ENCODE measurements at regions not wholly inside any gene's neighbourhood (a gene's known extent, or its start where the extent isn't known, plus 50 kb on each side); places are given as distances from the start of the nearest gene placed in this dataset.

DNA sequence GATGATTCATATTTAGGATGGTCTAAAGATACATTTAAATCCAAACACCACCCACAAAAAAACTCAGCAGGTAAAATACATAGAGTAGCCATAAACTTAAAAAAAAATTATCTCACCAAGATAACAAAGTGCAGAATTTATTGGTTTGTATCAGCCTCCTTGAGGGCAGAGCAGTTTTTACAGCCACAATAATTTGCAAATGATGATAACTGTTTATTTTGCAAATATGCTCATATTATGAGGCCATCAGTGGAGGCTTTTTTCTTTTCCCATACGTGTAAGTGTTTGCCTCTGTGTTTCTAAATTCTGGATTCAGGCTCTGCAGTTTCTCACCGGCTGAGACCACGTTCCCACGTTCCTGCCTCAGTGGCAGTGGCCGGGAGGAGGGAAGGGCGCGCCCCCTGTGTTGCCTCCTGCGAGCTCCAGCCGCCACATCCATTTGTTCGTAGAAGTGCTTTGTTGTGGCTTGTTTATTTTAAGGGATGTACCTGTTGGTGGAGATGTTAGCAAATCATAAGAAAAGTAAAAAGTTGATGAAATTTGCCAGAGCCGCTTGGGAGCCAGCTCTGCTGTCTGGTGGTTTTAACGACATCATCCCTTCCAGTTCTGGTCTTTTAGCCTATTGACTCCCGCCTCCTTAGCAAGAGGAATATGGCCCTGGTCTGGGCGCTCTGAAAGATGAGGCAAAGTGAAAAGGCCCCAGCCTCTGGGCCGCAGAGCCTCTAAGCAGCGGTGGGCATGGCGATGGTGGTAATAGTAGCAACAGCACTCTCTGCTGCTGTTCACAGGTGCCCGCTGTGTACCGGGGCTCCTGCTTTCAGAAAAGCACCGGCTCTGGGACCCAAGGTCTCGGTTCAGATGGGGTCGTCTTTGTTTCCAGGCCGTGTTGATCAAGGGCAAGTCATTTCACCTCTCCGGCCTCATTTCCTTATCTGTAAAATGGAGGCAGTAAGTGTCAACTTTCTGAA lies 66.7 kb upstream of the PPARA start:
- Histone ChIP-seq H3K27me3 (ENCODE audit: insufficient read depth, low read length) (no peaks in the 10 kb centered on the region), H3K4me1 (ENCODE audit: insufficient read depth, low read length) (no peaks in the 10 kb centered on the region), H3K9me3 (ENCODE audit: low read depth, low read length) (no peaks in the 10 kb centered on the region), H3K4me3 (ENCODE audit: low read length) (no peak overlapping the region)

DNA sequence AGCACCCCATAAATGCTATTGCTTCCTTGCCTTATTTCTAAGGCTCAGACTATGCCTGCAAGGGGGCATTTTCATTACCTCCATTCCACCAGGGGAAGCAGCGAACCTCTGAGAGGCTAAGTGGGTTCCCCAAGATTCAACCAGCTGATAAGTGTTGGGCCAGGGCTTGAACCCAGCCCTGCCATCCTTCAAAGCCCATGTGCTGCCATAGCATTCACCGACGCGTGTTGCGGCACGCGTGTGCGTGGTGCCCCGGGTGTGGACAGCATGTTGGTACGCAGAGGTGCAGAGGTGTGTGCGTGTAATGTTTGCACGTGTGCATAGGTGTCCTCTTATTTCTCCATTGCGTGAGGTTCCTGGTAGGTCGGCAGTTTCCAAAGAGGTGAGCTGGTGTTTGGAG lies 66.0 kb upstream of the PPARA start:
- Histone ChIP-seq H3K4me3 (ENCODE audit: low read length) (no peak overlapping the region), H3K27me3 (ENCODE audit: insufficient read depth, low read length) (no peaks in the 10 kb centered on the region), H3K4me1 (ENCODE audit: insufficient read depth, low read length) (no peaks in the 10 kb centered on the region), H3K9me3 (ENCODE audit: low read depth, low read length) (no peaks in the 10 kb centered on the region)

DNA sequence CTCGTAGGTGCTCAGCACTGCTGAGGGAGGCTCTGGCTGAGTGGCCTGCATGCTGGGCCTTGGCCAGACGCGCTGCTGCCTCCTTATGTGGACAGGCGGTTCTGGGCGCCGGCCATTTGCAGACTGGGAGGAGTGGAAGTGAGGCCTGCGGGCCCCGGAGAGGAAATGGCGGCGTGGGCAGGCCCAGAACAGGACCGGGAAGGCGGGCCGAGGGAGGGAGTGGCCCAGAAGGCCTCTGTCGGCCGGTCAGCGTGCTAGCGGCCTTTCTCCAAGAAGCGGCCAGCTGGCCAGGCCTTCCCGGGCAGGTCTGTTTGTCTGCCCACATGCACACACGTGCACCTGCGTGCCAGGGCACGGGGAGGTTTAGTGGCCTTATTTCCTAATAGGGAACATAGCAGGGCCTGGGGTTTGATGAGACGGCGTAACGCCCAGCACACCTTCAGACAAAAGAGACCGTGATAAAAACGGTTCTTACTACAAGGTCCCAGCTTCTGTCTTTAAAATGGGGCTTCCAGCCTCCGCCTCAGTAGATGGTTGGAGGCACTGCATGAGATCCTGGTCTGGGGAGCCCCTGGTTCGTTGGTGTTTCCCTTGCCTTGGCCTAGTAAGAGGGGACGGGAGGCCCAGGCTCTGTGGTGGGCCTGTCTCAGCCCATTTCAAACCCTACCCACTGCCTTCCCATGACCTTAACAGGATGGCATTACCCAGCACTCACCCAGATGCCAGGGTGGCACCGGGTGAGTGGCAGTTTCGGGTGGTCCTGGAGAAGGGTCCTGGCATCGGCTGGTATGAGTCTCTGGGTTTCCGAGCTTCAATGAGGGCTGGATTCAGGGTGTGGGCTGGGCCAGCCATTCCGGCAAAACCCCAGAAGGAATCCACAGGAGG lies 65.1 kb upstream of the PPARA start:
- Histone ChIP-seq H3K4me3 (ENCODE audit: low read length) (no peak overlapping the region), H3K27me3 (ENCODE audit: insufficient read depth, low read length) (no peaks in the 10 kb centered on the region), H3K4me1 (ENCODE audit: insufficient read depth, low read length) (no peaks in the 10 kb centered on the region), H3K9me3 (ENCODE audit: low read depth, low read length) (no peaks in the 10 kb centered on the region)

DNA sequence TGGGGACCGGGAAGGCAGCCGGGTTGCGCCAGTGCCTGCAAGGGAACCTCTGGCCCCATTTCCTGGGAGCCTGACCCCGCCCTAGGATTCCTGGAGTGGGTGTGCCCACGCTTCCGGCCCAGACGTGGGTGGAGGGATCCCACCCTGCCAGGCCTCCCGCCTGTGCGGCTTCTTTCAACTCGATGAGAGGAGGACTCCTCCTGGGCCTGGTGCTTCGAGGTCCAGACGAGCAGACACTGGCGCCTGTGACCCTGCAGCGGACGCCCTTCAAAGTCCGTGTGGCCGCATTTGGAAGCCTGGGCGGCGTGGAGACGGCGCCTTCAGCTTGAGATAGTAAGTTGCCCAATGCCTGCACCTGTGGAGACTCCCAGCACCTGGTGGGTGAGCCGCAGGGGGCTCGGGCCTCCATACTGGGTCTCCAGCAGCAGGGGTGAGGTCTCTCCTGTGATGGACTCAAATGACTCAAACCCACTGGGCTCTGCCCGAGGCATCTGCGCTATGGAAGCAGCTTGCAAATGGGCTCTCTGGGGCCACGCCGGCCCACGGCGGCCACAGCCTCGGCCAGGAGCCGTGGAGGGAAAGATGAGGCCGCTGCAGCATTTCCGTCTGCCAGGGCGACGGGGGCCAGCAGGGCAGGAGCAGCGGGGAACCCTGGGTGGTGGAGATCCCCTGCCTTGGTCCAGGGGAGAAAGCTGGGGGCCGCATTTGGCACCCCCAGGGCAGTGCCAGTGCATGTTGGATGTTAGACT lies 64.3 kb upstream of the PPARA start:
- Histone ChIP-seq H3K27me3 (ENCODE audit: insufficient read depth, low read length) (no peaks in the 10 kb centered on the region), H3K4me1 (ENCODE audit: insufficient read depth, low read length) (no peaks in the 10 kb centered on the region), H3K4me3 (ENCODE audit: low read length) (no peak overlapping the region), H3K9me3 (ENCODE audit: low read depth, low read length) (no peaks in the 10 kb centered on the region)

DNA sequence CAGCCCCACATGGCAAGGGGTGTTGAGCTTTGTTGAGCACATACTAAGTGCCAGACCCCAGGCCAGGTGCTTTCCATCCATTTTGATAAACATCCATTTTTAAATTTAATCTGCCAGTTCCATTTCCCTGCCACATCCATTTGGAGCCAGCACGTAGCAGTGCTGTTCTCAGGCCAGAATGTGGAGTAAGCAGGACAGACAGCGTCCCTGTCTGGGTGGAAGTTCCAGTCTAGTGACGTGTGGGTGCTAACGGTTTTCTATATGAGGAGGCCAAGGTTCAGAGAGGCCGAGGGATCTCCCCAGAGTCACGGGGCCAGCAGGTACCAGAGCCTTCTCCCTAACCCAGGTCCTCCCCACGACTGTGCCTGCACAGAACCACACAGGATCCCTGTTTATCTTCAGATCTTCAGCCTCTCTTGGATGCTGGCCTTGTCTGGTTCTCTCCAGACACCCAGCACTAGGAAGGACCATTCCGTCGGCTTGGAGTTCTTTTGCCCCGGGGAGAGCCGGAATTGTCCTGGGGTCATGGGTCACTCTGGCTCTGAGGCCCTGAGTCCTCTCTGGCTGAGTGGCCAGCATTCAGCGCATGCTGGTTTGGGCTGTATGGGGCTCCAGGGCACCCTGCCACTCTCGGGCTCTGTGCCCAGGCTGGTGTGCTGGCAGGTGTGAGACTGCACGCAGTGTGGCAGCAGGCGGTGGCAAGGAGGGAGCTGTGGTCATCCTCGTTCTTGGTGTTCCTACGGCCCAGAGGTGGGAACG lies 63.6 kb upstream of the PPARA start:
- Histone ChIP-seq H3K4me1 (ENCODE audit: insufficient read depth, low read length) (no peaks in the 10 kb centered on the region), H3K9me3 (ENCODE audit: low read depth, low read length) (no peaks in the 10 kb centered on the region), H3K27me3 (ENCODE audit: insufficient read depth, low read length) (no peaks in the 10 kb centered on the region), H3K4me3 (ENCODE audit: low read length) (no peak overlapping the region)

DNA sequence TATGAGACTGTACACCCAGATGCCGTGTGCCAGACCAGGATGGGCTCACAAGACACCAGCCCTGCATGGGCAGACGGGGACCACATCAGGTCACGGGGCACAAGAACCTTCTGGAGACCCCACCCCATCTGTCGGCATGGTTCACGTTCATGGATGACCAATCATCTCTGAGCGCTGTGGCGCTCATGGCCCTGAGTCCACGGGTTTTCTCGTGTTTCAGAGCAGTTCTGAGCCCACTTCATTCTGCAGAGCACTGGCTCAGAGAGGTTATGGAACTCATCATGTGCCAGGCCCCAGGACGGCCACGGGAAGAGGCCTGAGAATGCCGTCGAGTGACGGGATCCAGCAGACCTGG lies 63.0 kb upstream of the PPARA start:
- H3K27me3 ChIP-seq (ENCODE audit: insufficient read depth, low read length), result no peaks in the 10 kb centered on the region
- no peak overlapping the region for H3K4me3 ChIP-seq (ENCODE audit: low read length)
- no peaks in the 10 kb centered on the region for H3K4me1 ChIP-seq (ENCODE audit: insufficient read depth, low read length)
- no peaks in the 10 kb centered on the region for H3K9me3 ChIP-seq (ENCODE audit: low read depth, low read length)

DNA sequence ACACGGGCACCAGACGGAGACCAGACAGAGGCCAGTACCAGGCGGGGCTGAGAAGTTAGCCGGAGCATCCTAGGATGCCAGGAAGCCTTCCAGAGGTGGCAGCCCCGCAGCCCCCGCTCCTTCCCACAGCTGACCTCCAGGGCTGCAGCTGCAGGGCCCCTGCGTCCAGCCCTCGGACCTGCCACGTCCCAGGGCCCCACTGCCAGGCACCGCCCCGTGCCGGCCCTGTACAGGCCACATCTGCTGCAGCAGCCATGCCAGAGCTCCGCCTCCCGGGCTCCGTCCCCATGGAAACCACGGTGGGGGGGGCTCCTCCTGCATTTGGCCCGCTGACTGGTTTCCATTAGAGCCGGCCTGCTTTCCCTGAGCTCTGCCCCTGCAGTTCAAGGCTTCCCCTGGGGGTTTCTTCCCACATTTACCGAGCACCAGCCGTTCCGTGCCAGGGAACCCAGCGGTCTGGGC lies 62.5 kb upstream of the PPARA start:
- Histone ChIP-seq H3K4me1 (ENCODE audit: insufficient read depth, low read length) (no peaks in the 10 kb centered on the region), H3K27me3 (ENCODE audit: insufficient read depth, low read length) (no peaks in the 10 kb centered on the region), H3K9me3 (ENCODE audit: low read depth, low read length) (no peaks in the 10 kb centered on the region), H3K4me3 (ENCODE audit: low read length) (no peak overlapping the region)

DNA sequence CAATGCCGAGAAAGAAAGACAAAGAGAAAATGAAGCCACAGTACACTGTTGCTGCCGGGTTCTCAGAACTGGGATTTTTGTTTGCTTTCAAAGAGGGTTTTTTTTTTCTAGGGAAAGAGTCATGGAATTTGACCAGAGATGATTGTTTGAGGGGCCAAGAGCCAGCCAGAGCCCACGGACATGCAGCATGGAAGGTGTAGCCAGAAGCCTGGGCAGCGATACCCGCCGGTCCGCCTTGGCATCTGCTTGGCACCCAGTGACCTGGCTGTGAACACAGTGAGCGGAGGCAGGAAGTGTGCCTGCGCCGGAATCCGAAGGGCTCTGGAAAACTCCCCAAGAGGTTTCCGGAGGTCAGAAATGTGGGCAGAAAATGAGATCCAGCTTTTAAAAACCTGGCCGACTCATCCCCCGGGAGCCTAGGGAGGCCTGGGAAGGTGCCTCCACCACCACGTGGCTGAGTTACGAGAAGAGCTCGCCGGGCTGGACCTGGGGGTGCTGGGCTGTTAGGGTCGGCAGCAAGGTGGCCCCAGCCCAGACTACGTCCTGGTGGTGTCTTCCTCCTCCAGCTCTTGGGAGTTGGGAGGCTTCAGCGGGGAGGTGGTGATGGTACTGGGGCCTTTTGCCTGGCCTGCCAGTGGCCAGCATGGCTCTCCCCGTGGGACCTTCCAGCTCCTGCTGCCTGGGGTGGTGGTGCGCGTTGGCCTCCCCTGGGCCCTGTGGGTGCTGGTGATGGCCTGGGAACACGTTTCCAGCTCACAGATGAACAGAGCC lies 61.6 kb upstream of the PPARA start:
- no peaks in the 10 kb centered on the region for H3K9me3 ChIP-seq (ENCODE audit: low read depth, low read length)
- H3K4me3 ChIP-seq (ENCODE audit: low read length), result no peak overlapping the region
- no peaks in the 10 kb centered on the region for H3K4me1 ChIP-seq (ENCODE audit: insufficient read depth, low read length)
- H3K27me3 ChIP-seq (ENCODE audit: insufficient read depth, low read length), result no peaks in the 10 kb centered on the region

DNA sequence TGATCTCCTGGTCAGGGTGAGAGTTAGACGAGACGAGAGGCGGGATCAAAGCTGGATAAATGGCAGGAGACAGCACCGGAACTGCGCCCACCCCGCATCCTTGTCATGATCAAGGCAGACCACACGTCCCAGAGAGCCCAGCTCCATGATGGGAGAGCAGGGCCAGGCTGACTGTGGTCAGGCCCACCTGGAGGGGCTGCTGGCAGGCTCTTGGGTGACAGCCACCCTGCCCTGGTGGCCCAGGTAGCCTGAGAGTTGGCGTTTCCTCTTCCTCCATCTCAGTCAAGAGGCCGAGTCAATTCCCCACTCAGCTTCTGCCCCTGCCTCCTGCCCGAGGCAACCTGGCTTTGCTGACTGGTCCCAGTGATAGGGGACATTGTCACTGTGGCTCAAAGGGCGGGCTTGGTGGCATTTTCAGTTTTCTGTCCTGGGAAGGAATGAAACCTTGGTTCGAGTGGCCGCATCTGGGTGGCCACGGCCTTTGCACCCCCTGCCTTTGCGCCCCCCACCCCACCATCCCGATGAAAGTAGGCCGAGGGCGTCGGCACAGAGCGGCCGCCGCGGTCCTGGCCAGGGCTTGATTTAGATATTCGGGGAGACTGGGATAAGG lies 60.8 kb upstream of the PPARA start:
- H3K4me1 ChIP-seq (ENCODE audit: insufficient read depth, low read length), result no peaks in the 10 kb centered on the region
- no peaks in the 10 kb centered on the region for H3K27me3 ChIP-seq (ENCODE audit: insufficient read depth, low read length)
- no peak overlapping the region for H3K4me3 ChIP-seq (ENCODE audit: low read length)
- no peaks in the 10 kb centered on the region for H3K9me3 ChIP-seq (ENCODE audit: low read depth, low read length)

DNA sequence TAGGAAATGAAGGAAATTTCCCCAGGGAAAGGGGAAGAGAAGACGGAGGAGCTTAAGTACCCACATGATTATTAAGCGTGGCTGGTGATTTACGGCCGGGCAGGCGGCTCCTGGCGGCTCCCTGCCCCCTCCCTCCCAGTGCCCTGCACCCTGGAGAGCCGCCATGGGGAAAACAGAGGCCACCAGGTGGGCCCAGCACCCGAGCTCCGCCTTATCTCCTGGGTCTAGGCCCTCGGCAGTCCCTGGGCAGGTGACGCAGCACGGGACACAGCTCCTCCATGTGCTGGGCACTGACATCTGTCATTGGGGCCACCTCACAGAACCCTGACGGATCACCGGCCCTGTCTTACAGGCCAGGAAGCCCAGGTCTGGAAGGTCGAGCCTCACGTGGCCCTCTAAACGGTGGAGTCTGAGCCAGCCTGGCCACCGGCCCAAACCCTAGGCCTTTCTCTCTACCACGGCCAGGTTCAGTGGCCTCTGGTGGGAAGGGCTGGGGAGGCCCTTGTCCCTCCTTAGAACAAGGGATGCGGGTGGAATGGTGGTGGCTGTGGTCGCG lies 60.2 kb upstream of the PPARA start:
- no peaks in the 10 kb centered on the region for H3K27me3 ChIP-seq (ENCODE audit: insufficient read depth, low read length)
- no peaks in the 10 kb centered on the region for H3K9me3 ChIP-seq (ENCODE audit: low read depth, low read length)
- no peak overlapping the region for H3K4me3 ChIP-seq (ENCODE audit: low read length)
- no peaks in the 10 kb centered on the region for H3K4me1 ChIP-seq (ENCODE audit: insufficient read depth, low read length)

DNA sequence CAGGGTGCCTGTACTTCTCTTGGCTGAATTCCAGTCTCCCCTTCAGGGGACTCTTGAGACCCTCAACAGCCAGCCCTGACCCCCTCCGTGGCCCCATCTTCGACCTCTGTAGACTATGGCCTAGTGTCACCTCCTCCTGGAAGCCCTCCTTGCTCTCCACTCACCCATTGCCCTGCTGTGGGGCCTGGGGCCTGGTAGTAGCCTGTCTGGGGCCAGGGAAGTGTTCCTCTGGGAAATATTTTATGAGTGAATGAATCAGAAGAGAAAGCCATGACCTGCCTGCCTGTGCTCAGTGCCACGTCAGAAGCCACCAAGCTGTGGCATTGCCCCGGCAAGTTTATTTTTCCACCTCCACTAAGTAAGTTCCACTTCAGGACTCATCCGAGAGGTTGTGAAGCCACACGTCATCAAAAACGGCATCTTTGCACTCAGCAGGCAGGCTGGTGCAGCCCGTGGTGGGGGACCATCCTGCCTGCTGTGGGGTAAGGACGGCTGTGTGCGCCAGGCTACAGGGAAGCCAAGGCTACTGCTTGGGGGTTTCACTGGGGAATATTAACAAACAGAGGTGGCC lies 59.6 kb upstream of the PPARA start:
- Histone ChIP-seq H3K9me3 (ENCODE audit: low read depth, low read length) (no peaks in the 10 kb centered on the region), H3K4me3 (ENCODE audit: low read length) (no peak overlapping the region), H3K27me3 (ENCODE audit: insufficient read depth, low read length) (no peaks in the 10 kb centered on the region), H3K4me1 (ENCODE audit: insufficient read depth, low read length) (no peaks in the 10 kb centered on the region)

DNA sequence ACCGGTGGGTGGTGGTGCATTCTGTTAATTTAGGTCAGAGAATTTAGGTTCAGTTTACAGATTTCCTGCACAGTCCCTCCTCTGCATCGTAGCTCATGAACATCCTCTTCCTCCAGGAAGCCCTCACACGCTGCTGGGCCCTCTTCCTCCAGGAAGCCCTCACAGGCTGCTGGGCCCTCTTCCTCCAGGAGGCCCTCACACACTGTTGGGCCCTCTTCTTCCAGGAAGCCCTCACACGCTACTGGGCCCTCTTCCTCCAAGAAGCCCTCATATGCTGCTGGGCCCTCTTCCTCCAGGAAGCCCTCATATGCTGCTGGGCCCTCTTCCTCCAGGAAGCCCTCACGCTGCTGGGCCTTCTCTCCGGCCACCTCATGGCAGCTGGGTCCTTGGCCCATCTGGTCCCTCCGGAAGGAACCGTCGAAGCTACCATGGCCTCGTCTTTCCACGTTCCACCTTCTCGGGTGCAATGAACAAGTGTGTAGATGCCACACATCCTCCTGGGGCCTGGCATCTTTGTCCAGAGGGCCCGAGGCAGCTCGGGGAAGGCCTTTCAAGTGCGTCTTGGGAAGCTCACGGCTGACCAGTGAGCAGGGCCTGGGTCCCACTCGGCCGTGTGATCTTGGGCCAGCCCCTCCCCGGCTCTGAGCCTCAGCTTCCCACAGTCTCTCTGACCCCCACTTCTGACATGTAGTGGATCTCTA lies 58.9 kb upstream of the PPARA start:
- Histone ChIP-seq H3K27me3 (ENCODE audit: insufficient read depth, low read length) (no peaks in the 10 kb centered on the region), H3K4me3 (ENCODE audit: low read length) (no peak overlapping the region), H3K4me1 (ENCODE audit: insufficient read depth, low read length) (no peaks in the 10 kb centered on the region), H3K9me3 (ENCODE audit: low read depth, low read length) (no peaks in the 10 kb centered on the region)

All from mononuclear cell (primary cell).